ENCODE measurements at regions not wholly inside any gene's neighbourhood (a gene's known extent, or its start where the extent isn't known, plus 50 kb on each side); places are given as distances from the start of the nearest gene placed in this dataset.
"Not testable (repeated sequence)": the region's sequence is repeated elsewhere in the genome, so short reads cannot be mapped to it uniquely, and the experiment has no call there.

DNA sequence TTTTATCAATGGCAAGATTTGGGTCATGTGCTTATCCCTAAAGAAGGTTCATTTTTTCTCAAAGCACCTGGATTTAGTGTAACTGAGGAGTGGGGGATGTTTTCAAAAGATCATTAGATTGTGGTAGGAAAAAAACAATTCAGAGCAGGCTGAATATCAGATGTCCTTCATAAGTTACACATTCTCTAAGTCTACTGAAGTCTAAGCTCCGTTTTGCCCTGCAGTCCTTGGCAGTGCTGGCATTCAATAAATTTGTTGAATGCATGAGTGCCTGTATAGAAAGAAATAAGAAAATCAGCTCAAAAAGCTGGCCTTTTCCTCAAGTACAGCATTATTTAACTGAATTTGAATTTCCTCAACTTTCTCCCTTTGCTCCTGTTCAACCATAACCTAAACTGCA lies 819.0 kb upstream of the GRM7 start:
- no peak for DNase-seq
- no peaks in the 10 kb centered on the region for H3K4me1 ChIP-seq
- peaks cover 21% of the 10 kb centered on the region for H3K9me3 ChIP-seq (replicated peaks)
- TF ChIP-seq, protein P1, sequence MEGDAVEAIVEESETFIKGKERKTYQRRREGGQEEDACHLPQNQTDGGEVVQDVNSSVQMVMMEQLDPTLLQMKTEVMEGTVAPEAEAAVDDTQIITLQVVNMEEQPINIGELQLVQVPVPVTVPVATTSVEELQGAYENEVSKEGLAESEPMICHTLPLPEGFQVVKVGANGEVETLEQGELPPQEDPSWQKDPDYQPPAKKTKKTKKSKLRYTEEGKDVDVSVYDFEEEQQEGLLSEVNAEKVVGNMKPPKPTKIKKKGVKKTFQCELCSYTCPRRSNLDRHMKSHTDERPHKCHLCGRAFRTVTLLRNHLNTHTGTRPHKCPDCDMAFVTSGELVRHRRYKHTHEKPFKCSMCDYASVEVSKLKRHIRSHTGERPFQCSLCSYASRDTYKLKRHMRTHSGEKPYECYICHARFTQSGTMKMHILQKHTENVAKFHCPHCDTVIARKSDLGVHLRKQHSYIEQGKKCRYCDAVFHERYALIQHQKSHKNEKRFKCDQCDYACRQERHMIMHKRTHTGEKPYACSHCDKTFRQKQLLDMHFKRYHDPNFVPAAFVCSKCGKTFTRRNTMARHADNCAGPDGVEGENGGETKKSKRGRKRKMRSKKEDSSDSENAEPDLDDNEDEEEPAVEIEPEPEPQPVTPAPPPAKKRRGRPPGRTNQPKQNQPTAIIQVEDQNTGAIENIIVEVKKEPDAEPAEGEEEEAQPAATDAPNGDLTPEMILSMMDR (IDR thresholded peaks at IDR 0.05; ENCODE audit: borderline replicate concordance) = no peak
- no peak overlapping the region for H3K27ac ChIP-seq (replicated peaks)
- no peak overlapping the region for H3K4me3 ChIP-seq
- H3K36me3 ChIP-seq = no peaks in the 10 kb centered on the region
- H3K27me3 ChIP-seq (ENCODE audit: low read depth) = no peaks in the 10 kb centered on the region
- intact Hi-C loops (cut with micrococcal nuclease) = no loop called here

DNA sequence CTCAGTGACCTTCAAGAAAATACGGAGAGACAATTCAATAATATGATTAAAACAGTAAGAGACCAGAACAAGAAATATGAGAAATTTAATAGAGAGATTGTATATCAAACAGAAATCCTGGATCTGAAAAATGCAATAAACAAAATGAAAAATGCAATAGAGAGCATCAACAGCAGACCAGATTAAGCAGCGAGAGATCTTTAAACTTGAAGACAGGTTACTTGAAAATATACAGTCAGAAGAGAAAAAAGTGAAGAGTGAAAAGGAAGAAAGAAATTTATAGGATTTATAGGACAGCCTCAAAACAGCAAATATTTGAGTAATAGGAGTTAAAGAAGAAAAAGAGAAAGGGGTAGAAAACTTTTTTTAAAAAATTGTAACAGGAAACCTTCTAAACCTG lies 813.9 kb upstream of the GRM7 start:
- H3K36me3 ChIP-seq = no peaks in the 10 kb centered on the region
- DNase-seq = no peak
- TF ChIP-seq, protein P1 (IDR thresholded peaks at IDR 0.05; ENCODE audit: borderline replicate concordance) = no peak
- H3K9me3 ChIP-seq (replicated peaks) = peaks cover 69% of the 10 kb centered on the region
- intact Hi-C loops (cut with micrococcal nuclease) = no loop called here
- H3K27me3 ChIP-seq (ENCODE audit: low read depth) = no peaks in the 10 kb centered on the region
- H3K4me1 ChIP-seq = no peaks in the 10 kb centered on the region
- no peak overlapping the region for H3K27ac ChIP-seq (replicated peaks)
- H3K4me3 ChIP-seq = no peak overlapping the region

DNA sequence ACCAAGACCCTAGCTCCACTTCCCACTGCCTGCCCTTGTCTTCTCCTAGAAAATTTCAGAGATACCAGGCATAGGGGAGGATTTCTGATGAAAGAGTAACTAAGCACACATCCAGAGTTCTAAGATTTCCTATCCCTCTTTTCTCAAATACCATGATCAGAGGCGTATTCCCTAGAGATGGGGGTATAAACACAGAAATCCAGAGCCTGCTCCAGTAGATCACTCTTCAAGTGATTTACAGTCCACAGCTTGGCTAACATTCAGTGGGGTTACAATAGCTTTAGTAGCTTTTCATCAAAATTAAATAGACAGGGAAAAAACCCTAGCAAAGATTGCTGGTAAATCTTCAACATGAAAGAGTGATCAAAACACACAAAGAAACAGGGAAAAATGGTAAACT lies 800.7 kb upstream of the GRM7 start:
- Histone ChIP-seq H3K27me3 (ENCODE audit: low read depth) (no peaks in the 10 kb centered on the region), H3K4me3 (no peak overlapping the region), H3K27ac (replicated peaks) (no peak overlapping the region), H3K4me1 (no peaks in the 10 kb centered on the region), H3K36me3 (no peaks in the 10 kb centered on the region), H3K9me3 (replicated peaks) (no peaks in the 10 kb centered on the region)
- intact Hi-C loops (cut with micrococcal nuclease) = no loop called here
- TF ChIP-seq, protein P1 (IDR thresholded peaks at IDR 0.05; ENCODE audit: borderline replicate concordance) = no peak
- DNase-seq = no peak

DNA sequence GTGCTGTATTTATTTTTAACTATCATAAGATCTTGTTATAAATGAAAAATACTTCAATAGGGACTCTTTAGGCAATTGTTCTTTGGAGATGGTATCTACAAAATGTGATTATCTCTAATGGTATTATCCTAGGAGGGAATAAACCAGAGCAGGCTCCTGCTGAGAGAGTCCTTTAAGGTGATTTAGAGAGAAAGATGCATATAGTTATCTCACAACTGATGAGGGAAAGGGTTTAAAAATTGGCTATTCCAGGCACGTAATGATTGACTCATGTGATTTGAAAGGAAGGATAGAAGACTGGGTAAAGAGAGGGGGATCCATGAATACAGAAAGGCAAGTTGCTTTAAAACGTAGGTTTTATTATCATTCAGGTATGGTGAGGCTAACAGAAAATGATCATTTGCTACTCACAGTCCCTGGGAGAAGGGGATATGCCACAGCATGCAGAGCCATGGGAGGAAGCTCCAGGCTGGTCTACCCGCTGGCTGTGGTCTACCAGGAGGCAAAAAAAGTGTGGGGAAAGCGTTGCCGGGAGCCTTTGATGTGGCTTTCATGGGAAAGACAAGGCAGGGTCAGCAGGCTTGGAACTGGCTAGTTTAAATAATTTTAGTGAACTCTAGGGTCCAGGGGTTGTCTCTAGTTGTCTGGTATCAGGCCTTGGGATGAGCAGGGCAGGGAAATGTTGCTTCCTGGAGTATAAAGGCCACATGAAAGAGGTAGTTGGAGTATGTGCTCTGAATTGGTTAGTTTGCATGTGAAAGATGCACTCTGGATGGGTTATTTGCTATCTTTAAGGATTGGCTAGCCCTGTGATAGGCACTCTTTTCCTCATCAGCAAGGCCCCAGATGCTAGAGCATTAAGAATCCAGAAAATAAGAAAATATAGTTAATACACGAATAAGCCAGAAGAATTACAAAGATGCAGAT lies 798.4 kb upstream of the GRM7 start:
- no peak for DNase-seq
- no peaks in the 10 kb centered on the region for H3K27me3 ChIP-seq (ENCODE audit: low read depth)

DNA sequence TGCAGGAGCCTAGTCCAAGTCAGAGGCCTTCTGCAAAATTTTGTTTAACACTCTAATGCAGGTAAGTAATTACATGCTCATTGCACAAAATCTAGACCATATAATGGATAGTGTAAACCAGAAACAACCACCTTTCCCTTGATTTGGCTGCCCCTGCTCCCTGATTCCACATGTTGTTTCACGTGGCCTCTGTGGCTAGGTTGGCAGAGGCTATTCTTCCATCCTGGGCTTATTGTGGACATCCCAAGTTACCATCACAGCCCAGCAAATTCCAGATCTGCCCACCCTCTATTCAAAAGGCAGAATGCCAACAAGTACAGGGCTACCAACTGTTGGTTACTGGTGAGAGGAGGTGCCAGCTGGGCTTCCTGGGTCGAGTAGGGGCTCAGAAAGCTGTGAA lies 794.5 kb upstream of the GRM7 start:
- H3K27me3 ChIP-seq (ENCODE audit: low read depth) = no peaks in the 10 kb centered on the region
- no peak overlapping the region for H3K27ac ChIP-seq (replicated peaks)
- no peak for DNase-seq
- TF ChIP-seq, protein P1 (IDR thresholded peaks at IDR 0.05; ENCODE audit: borderline replicate concordance) = no peak
- intact Hi-C loops (cut with micrococcal nuclease) = no loop called here
- H3K4me3 ChIP-seq = no peak overlapping the region
- no peaks in the 10 kb centered on the region for H3K9me3 ChIP-seq (replicated peaks)
- no peaks in the 10 kb centered on the region for H3K4me1 ChIP-seq
- no peaks in the 10 kb centered on the region for H3K36me3 ChIP-seq

More for the DNA sequence above, 798.4 kb upstream of the GRM7 start:
- H3K4me3 ChIP-seq = no peak overlapping the region
- no peaks in the 10 kb centered on the region for H3K4me1 ChIP-seq
- intact Hi-C loops (cut with micrococcal nuclease) = no loop called here
- H3K9me3 ChIP-seq (replicated peaks) = no peaks in the 10 kb centered on the region
- no peak overlapping the region for H3K27ac ChIP-seq (replicated peaks)
- TF ChIP-seq, protein P1 (IDR thresholded peaks at IDR 0.05; ENCODE audit: borderline replicate concordance) = no peak
- no peaks in the 10 kb centered on the region for H3K36me3 ChIP-seq

DNA sequence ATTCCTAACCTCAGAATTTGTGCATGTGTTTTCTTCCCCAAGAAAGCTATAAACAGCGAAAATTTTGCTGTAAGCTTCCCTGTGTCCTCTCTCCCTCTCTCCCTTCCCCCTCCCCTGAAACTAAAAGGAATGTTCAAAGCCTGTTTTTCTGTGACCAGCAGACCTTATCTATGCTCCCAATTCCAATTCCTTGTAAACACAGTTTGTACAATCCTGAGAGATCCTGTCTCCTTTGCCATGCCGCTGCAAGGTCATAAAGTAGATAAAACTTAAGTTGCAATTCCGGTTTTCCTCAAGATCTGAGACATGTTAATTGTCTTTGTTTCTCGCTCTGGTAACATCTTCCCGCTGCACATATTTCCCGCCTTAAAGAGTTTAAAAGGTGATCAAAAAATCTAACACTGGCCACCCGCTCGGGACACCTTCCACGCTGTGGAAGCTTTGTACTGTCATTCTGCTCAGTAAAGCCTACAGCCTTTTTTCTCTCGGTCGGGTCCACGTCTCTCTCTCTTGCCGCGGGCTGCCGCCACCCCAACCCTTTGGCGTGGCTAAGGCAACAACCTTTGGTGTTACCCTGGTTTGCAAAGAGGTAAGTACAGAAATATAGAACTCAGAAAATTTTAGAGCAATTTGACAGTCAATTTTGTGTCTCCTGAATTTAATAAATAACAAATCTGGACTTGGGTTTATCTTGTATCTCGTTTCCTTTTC lies 793.9 kb upstream of the GRM7 start:
- H3K36me3 ChIP-seq; H3K27me3 ChIP-seq (ENCODE audit: low read depth); H3K4me1 ChIP-seq; H3K27ac ChIP-seq (replicated peaks); DNase-seq; H3K9me3 ChIP-seq (replicated peaks); intact Hi-C loops (cut with micrococcal nuclease); H3K4me3 ChIP-seq: not testable (repeated sequence)

Data from left ventricle myocardium inferior (tissue), 1 donor.